PFSK-1 (cell line): ENCODE measurements at regions not wholly inside any gene's neighbourhood (a gene's known extent, or its start where the extent isn't known, plus 50 kb on each side); places are given as distances from the start of the nearest gene placed in this dataset.

Experiments
- FOXP2 ChIP-seq: optimal IDR thresholded peaks from 2 replicates; pipeline ENCODE3; 2011; ENCODE audit warnings: borderline replicate concordance, control low read depth, inconsistent platforms; ENCODE audit not compliant: insufficient read depth; ENCODE audit errors: extremely low read length, extremely low read depth
- POLR2AphosphoS5 ChIP-seq: IDR thresholded peaks from 2 replicates; pipeline ENCODE4 v1.6.1; 2012; ENCODE audit warnings: low read depth, mild to moderate bottlenecking, control low read depth, low read length, moderate library complexity
- SIN3A ChIP-seq: IDR thresholded peaks from 2 replicates; pipeline ENCODE4 v1.6.1; 2012; ENCODE audit warnings: mild to moderate bottlenecking, low read length, moderate library complexity, borderline replicate concordance; ENCODE audit not compliant: insufficient read depth
- TAF1 ChIP-seq: IDR thresholded peaks from 2 replicates; pipeline ENCODE4 v1.6.1; 2012; ENCODE audit warnings: low read length, control low read depth, borderline replicate concordance; ENCODE audit not compliant: insufficient read depth
- TF ChIP-seq, protein P1 (sequence below), 2 experiments: IDR thresholded peaks; 2 replicates each; pipeline versions ENCODE4 v1.6.1 to v1.8.0; 2011 to 2012; ENCODE audit warnings: low read depth in 2 of 2, low read length in 2 of 2, control low read depth in 1 of 2, inconsistent platforms in 1 of 2, mild to moderate bottlenecking in 1 of 2, moderate library complexity in 1 of 2; ENCODE audit not compliant: insufficient read depth in 1 of 2

DNA sequence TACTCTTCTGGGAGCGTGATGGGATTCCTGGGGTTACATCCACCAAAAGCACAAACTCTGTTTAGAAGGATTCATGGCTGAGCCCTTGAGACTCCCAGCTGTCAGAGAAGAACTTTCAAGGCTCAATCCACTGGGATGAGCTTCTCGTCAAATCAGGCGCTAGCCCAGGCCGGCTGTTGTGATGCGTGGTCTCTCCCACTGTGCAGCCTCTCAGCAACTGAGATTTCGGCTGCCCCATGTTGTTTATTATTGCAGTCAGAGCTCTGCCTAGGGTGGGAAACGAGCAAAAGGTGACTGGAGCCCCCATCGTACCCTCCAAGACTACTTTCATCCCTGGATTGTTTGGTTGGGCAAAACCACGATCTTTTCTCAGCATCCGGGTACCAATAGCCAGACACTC is 251.6 kb downstream of the ETS1 start:
- TF ChIP-seq SIN3A (no peak), POLR2AphosphoS5 (no peak), FOXP2 (no peak), TAF1 (no peak)
- TF ChIP-seq, protein P1, sequence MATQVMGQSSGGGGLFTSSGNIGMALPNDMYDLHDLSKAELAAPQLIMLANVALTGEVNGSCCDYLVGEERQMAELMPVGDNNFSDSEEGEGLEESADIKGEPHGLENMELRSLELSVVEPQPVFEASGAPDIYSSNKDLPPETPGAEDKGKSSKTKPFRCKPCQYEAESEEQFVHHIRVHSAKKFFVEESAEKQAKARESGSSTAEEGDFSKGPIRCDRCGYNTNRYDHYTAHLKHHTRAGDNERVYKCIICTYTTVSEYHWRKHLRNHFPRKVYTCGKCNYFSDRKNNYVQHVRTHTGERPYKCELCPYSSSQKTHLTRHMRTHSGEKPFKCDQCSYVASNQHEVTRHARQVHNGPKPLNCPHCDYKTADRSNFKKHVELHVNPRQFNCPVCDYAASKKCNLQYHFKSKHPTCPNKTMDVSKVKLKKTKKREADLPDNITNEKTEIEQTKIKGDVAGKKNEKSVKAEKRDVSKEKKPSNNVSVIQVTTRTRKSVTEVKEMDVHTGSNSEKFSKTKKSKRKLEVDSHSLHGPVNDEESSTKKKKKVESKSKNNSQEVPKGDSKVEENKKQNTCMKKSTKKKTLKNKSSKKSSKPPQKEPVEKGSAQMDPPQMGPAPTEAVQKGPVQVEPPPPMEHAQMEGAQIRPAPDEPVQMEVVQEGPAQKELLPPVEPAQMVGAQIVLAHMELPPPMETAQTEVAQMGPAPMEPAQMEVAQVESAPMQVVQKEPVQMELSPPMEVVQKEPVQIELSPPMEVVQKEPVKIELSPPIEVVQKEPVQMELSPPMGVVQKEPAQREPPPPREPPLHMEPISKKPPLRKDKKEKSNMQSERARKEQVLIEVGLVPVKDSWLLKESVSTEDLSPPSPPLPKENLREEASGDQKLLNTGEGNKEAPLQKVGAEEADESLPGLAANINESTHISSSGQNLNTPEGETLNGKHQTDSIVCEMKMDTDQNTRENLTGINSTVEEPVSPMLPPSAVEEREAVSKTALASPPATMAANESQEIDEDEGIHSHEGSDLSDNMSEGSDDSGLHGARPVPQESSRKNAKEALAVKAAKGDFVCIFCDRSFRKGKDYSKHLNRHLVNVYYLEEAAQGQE (IDR thresholded peaks at IDR 0.05; ENCODE audit: insufficient read depth in 1 of 2, low read depth in 2 of 2, low read length in 2 of 2) = no peak

DNA sequence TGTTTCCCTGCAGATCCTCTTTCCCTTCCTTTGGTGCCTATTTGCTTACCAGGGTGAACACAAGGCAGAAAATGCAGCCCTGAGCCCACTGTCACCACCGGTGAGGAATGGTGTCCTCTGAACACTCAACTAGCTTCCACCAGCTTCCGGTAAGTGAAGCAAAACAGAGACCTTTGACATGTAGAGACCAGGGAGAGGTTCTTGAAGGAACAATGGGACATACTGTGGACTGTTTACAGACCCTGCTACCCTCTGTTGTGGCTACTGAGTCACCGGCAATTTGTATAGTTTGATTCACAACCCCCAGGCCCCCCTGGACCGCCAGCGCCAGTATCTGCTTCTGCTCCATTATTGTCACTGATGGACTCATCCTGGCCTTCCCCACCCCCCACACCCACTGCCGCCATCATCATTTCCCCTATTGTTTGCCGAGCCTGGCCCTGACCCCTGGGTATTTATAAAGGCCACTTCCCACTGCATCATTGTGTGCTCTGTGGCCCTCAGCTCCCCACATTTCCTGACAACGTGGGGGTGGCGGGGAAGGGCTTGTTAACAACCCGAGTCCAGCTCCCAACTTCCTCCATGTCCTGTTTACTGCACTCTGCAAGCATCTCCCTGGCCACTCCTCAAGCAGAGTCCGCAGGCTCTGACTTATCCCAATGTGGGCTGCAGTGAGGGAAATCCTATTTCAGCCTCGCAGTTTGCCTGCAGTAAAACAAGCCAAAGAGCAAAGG is 252.9 kb downstream of the ETS1 start:
- 0 out of 2 replicates have a peak, but pooled peaks have one; percentile 50 for TF ChIP-seq TAF1
- TF ChIP-seq SIN3A = peak; percentile 62; the same call in 1 of the 2 replicates
- TF ChIP-seq POLR2AphosphoS5 = no peak
- peak; percentile 99 for TF ChIP-seq FOXP2
- TF ChIP-seq, protein P1 (IDR thresholded peaks at IDR 0.05; ENCODE audit: insufficient read depth in 1 of 2, low read depth in 2 of 2, low read length in 2 of 2) = no peak; a peak in 1 of 4 replicates

DNA sequence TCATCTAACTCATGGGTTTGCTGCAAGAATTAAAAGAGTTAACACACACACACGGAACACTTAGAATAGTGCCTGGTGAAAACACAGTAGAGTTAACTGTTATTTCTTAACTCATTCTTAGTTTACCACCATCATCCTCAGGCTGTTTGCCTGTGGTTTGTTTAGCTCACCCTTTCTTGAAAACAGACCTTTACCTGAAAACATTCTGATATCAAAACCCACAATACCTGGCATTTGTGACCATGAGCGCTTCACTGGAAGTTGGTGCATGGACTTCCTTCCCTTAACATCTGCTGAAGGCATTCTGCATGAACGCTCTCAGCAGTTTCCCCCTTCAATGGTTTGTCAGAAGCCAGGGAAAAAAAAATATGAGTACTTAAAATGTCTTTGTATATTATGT is 256.0 kb downstream of the ETS1 start:
- TF ChIP-seq POLR2AphosphoS5 = no peak
- no peak for TF ChIP-seq FOXP2
- TF ChIP-seq, protein P1 (IDR thresholded peaks at IDR 0.05; ENCODE audit: insufficient read depth in 1 of 2, low read depth in 2 of 2, low read length in 2 of 2) = no peak
- TF ChIP-seq SIN3A = no peak
- TF ChIP-seq TAF1 = no peak

DNA sequence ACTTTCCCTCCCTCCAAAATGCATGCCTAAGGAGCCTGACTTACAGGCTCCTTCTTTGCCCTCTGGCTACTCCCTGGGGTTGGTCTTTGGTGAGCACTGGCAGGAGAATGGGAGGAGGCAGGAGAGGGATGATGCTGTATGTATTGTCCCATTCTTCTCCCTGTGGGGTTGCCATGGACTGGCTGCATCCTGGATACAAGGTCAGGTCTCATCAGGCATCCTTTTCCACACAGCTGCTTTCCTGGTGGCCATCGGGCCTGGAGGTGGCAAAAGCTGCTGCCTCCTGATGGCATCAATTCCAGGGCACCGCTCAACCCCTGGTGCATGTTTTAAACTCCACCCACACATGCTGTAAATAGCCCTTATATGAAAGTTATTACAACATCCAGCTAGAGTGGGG is 257.2 kb downstream of the ETS1 start:
- no peak for TF ChIP-seq TAF1
- TF ChIP-seq, protein P1 (IDR thresholded peaks at IDR 0.05; ENCODE audit: insufficient read depth in 1 of 2, low read depth in 2 of 2, low read length in 2 of 2) = no peak
- TF ChIP-seq SIN3A = no peak
- TF ChIP-seq POLR2AphosphoS5 = no peak
- no peak for TF ChIP-seq FOXP2

DNA sequence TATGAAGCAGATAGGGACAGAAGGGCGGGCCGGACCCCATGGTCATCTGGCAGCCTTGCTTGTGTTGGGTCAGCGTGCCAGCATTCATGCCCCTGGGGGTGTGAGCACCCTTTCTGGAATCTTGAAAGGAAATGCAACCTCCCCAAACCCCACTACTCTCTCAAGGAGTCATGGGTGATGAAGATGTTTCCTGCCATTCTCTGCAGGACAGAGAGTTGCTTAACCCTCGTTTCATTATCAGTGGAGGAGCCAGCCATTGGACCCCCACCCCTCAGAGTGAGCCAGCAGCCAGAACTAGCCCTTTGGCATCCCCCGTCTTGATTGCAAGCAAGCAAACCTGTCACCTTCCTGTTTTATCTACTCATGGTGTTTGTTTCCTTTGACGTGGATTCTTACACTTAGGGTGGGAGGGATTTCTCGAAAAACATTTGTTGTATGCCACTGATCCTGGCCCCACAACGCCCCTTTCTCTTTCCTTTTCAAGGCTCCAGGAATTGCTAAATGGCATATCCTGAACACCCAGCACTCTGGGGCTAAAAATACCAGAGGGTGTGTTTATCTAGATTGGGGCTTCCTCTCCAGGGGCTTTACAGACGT is 258.3 kb downstream of the ETS1 start:
- TF ChIP-seq FOXP2 = no peak
- TF ChIP-seq POLR2AphosphoS5 = no peak
- TF ChIP-seq, protein P1 (IDR thresholded peaks at IDR 0.05; ENCODE audit: insufficient read depth in 1 of 2, low read depth in 2 of 2, low read length in 2 of 2) = no peak
- no peak for TF ChIP-seq TAF1
